IPS-20b (cell line): ENCODE measurements at regions not wholly inside any gene's neighbourhood (a gene's known extent, or its start where the extent isn't known, plus 50 kb on each side); places are given as distances from the start of the nearest gene placed in this dataset.

Experiments
- H3K27ac ChIP-seq: one replicate; pipeline ENCODE4 v1.5.1; 2013; ENCODE audit warnings: low read length
- H3K27me3 ChIP-seq: 2 replicates; pipeline ENCODE4 v1.6.1; 2013; ENCODE audit warnings: mild to moderate bottlenecking, low read length, inconsistent platforms; ENCODE audit not compliant: insufficient read depth
- H3K36me3 ChIP-seq: 2 replicates; pipeline ENCODE4 v1.6.1; 2013; ENCODE audit warnings: low read depth, mild to moderate bottlenecking, inconsistent platforms, low read length, moderate library complexity; ENCODE audit not compliant: insufficient read depth
- H3K4me1 ChIP-seq: 2 replicates; pipeline ENCODE4 v1.6.1; 2013; ENCODE audit warnings: mild to moderate bottlenecking, control low read depth, inconsistent platforms, low read length, moderate library complexity; ENCODE audit not compliant: insufficient read depth
- H3K4me3 ChIP-seq: 2 replicates; pipeline ENCODE4 v1.5.1; 2013; ENCODE audit warnings: mild to moderate bottlenecking, low read length, inconsistent platforms
- H3K9ac ChIP-seq: 2 replicates; pipeline ENCODE4 v1.6.1; 2013; ENCODE audit warnings: low read depth, mild to moderate bottlenecking, inconsistent platforms, low read length, moderate library complexity
- H3K9me3 ChIP-seq: 2 replicates; pipeline ENCODE4 v1.6.1; 2013; ENCODE audit warnings: mild to moderate bottlenecking, low read depth, low read length, inconsistent platforms; ENCODE audit not compliant: insufficient read depth

DNA sequence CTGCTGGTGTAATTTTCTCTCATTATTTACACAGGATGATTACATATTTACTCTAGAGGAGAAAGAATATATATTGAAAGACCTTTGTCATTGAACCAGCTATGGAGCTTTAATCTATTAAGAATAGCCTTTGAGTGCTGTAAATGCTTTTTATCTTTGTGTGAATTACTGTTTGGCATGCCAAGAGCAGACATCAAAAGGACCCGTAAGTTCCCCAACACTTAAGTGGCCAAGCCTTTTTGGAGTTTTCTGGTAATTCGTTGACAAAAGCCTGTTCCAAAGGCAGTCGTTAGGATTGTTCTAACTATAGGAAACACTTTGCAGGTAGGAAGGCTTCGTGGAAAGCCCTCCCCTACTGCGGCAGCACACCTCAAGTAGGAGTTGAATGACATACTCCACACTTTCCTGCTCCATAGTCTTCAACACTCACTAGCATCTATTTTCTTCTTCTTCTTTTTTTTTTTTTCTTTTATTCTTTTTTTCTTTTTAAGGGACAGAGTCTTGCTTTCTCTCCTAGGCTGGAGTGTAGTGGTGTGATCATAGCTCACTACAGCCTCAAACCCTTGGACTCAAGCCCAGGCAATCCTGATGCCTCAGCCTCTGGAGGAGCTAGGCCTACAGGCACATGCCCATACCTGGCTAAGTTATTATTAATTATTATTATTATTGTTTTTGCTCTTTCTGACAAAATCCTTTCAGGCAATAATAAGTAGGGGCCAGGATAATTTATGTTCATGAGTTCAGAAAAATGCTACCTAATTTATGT is 98.6 kb downstream of the SUCNR1 start:
- Histone ChIP-seq H3K4me3 (no peak overlapping the region), H3K9me3 (no peaks in the 10 kb centered on the region), H3K9ac (no peak overlapping the region), H3K36me3 (no peaks in the 10 kb centered on the region), H3K4me1 (peaks cover 6% of the 10 kb centered on the region), H3K27ac (no peak overlapping the region), H3K27me3 (no peaks in the 10 kb centered on the region)

DNA sequence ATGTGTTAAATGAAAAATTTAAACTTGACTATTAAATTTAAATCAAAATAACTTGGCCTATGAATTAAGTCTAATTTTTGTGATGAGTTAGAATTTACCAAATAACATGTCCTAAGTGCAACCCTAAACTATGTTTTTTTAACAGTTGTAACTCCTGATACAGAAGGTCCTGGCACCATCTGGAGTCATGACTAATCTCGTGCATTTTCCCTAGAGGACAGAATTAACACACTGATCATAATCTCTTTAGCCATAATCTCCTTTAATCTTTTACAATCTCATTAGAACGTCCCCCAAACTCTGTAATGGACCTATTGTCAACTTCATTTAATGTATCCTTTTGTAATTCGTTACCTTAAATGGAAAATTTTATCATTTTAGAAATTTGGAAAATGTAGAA is 100.6 kb downstream of the SUCNR1 start:
- no peak overlapping the region for H3K9ac ChIP-seq
- no peaks in the 10 kb centered on the region for H3K36me3 ChIP-seq
- H3K27me3 ChIP-seq, result no peaks in the 10 kb centered on the region
- H3K9me3 ChIP-seq, result no peaks in the 10 kb centered on the region
- H3K27ac ChIP-seq, result no peak overlapping the region
- peaks cover 6% of the 10 kb centered on the region for H3K4me1 ChIP-seq
- H3K4me3 ChIP-seq, result no peak overlapping the region

DNA sequence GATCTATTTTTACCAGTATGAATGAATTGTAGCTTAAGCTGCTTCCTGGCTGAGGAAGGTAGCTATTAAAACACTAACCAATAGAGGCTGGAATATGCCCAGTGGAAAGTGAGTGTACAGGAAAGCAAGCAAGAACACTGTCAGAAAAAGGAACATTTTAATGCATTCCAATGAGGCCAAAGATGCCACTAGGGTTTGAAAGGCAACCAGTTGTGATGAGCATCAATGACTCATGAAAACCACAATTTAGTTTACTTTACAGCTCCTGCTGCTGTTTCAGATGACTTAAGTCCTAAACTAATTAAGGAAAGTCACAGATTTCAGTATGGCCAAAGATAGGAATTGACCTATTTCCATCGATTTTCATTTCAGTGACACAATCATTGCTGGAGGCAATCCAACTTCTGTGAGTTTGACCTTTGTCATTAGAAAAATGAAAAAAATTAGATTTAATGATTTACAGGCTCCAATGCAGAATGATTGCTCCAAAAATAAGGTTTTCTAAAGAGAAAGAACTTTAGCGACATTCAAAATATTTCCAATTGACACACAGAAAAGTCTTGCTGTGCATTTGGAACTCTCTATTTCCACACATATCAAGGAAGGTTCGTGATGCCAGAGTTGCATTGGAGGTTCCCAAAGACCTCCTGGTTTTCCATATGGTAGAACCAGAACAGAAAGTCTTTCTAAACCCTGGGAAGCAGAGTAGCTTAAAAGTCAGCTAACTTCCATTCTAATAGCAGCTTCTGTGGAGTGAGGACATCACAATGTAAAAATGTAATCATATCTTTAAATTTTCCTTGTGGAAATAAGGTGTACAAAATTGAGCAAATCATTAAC is 103.0 kb downstream of the SUCNR1 start:
- Histone ChIP-seq H3K4me3 (no peak overlapping the region), H3K27ac (no peak overlapping the region), H3K9ac (no peak overlapping the region), H3K27me3 (no peaks in the 10 kb centered on the region), H3K4me1 (peaks cover 2% of the 10 kb centered on the region; the same call in 1 of the 2 replicates), H3K9me3 (no peaks in the 10 kb centered on the region), H3K36me3 (no peaks in the 10 kb centered on the region)

DNA sequence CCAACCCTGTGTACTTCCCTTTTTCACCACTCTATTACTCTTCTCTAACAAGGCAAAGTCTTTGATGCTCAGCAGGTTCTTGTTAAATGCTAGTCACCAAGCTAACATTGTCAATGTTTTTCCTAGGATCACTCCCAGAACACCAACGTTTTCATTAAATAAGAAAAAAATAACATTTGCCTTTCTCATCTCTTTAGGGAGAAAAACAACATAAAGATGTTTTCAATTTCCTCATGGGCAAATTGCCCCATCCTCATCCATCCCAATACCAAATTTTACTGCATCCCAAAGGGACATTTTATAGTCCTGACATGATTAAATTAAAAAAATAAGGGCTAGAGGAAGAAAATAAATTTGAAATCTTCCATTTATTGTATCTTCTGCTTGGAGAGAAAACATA is 106.5 kb downstream of the SUCNR1 start:
- no peaks in the 10 kb centered on the region for H3K36me3 ChIP-seq
- no peak overlapping the region for H3K27ac ChIP-seq
- no peaks in the 10 kb centered on the region for H3K4me1 ChIP-seq
- H3K4me3 ChIP-seq, result no peak overlapping the region
- H3K9me3 ChIP-seq, result no peaks in the 10 kb centered on the region
- no peaks in the 10 kb centered on the region for H3K27me3 ChIP-seq
- no peak overlapping the region for H3K9ac ChIP-seq

DNA sequence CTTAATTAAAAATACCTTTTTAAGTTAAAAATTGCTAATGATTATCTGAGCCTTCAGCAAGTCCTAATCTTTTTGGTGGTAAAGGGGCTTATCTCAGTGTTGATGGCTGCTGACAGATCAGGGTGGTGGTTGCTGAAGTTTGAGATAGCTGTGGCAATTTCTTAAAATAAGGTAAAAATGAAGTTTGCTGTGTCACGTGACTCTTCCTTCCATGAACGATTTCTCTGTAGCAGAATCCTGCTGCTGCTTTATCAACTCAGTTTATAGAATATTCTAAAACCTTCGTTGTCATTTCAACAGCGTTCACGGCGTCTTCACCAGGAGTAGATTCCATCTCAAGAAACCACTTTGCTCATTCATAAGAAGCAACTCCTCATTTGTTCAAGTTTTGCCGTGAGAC is 110.1 kb downstream of the SUCNR1 start:
- H3K4me3 ChIP-seq, result no peak overlapping the region
- no peaks in the 10 kb centered on the region for H3K36me3 ChIP-seq
- H3K9ac ChIP-seq, result no peak overlapping the region
- H3K9me3 ChIP-seq, result no peaks in the 10 kb centered on the region
- H3K27ac ChIP-seq, result no peak overlapping the region
- H3K27me3 ChIP-seq, result no peaks in the 10 kb centered on the region
- no peaks in the 10 kb centered on the region for H3K4me1 ChIP-seq

DNA sequence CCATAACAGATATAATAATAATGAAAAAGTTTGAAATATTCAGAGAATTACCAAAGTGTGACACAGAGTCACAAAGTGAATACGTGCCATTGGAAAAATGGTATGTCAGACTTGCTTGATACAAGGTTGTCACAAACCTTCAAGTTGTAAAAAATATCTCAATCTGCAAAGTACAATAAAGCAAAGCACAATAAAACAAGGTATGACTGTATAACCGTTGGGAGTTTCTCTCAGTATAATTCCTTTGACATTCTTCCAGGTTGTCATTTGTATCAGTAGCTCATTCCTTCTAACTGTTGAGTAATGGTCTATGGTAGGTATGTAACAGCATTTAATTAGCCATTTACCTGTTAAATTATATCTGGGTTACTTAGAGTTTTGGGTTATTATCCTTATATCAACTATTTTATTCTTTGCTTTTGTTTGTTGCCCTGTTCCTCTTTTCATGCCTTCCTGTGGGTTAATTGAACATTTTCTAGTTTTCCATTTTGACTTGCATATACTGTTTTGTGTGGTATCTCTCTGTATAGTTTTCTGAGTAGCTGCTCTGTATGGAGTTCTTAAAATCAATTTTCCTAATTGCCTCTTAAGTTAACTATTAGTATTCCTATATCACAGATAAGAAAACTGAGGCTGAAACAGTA is 112.5 kb downstream of the SUCNR1 start:
- Histone ChIP-seq H3K36me3 (no peaks in the 10 kb centered on the region), H3K9me3 (no peaks in the 10 kb centered on the region), H3K27ac (no peak overlapping the region), H3K9ac (no peak overlapping the region), H3K27me3 (no peaks in the 10 kb centered on the region), H3K4me3 (no peak overlapping the region), H3K4me1 (no peaks in the 10 kb centered on the region)

DNA sequence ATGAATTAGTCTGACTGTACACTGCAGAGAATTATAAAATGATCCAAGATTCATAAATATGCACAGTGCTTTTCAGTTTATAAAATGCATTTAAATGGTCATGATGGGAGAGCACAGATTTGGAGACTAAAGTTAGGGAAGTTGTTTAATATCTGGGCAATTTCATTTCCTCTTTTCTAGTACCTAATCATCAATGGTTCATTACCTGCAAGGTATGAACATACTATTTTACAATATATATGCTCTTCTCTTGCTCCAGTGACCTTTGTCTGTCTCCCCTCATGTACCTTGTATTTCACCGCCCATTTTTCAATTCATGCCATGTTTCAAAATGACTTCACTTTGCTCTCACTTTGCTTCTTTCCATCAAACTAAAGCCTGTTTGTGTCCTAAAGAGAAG is 114.5 kb downstream of the SUCNR1 start:
- no peak overlapping the region for H3K9ac ChIP-seq

DNA sequence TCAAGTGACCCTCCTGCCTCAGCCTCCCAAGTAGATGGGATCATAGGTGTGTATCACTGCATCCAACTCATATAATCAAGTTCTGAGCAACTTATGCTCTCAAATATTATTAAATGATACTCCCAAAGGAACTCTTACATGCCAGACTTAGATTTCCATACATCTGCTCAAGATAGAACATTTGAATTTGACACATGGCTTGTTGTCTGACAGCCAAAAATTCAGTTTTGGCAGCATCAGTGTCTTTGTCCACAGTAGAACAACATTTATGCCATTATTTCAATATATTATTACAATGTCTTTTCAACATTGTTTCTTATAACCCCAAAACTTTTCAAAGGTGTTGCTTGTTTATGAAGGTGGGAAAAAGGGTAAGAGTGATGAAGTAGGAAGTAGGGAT is 116.2 kb downstream of the SUCNR1 start:
- no peak overlapping the region for H3K4me3 ChIP-seq
- H3K27ac ChIP-seq, result no peak overlapping the region
- H3K4me1 ChIP-seq, result peaks cover 5% of the 10 kb centered on the region
- H3K9ac ChIP-seq, result no peak overlapping the region
- no peaks in the 10 kb centered on the region for H3K36me3 ChIP-seq
- no peaks in the 10 kb centered on the region for H3K27me3 ChIP-seq
- no peaks in the 10 kb centered on the region for H3K9me3 ChIP-seq

More for the DNA sequence above, 114.5 kb downstream of the SUCNR1 start:
- Histone ChIP-seq H3K4me3 (no peak overlapping the region), H3K4me1 (peaks cover 2% of the 10 kb centered on the region), H3K27me3 (no peaks in the 10 kb centered on the region), H3K36me3 (no peaks in the 10 kb centered on the region), H3K9me3 (no peaks in the 10 kb centered on the region), H3K27ac (no peak overlapping the region)

DNA sequence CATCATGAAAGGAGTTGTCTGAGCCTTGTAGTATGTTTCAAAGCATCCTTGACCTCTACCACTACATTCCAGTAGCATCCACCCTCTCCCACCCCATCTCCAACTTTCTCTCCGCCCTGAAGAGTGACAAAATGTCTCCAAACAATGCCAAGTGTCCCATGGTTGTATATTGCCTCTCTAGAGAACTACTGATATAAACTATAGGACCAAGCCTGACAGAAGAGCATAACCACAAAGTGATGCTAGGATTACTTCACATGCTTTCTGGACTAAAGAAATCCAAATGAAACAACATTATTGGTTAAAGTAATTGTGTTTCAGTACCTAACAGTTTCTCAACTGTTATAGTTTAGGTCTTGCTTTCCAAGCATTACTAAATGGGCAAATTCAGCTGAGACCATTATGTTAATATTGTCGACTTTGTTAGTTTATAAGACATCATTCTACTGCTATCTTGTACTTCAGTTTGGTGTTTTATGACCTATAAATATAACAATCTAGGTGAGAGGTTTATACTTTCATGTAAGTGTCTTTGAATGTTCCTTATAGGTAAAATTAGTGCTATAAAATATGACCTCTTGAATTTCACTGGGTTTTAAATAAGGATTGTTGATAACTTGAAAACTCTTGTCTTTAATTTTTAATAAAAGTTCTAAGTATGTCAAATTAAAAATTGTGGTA is 117.4 kb downstream of the SUCNR1 start:
- no peaks in the 10 kb centered on the region for H3K27me3 ChIP-seq
- no peak overlapping the region for H3K27ac ChIP-seq
- H3K4me1 ChIP-seq, result peaks cover 5% of the 10 kb centered on the region
- H3K36me3 ChIP-seq, result no peaks in the 10 kb centered on the region
- no peaks in the 10 kb centered on the region for H3K9me3 ChIP-seq
- no peak overlapping the region for H3K4me3 ChIP-seq
- H3K9ac ChIP-seq, result no peak overlapping the region

DNA sequence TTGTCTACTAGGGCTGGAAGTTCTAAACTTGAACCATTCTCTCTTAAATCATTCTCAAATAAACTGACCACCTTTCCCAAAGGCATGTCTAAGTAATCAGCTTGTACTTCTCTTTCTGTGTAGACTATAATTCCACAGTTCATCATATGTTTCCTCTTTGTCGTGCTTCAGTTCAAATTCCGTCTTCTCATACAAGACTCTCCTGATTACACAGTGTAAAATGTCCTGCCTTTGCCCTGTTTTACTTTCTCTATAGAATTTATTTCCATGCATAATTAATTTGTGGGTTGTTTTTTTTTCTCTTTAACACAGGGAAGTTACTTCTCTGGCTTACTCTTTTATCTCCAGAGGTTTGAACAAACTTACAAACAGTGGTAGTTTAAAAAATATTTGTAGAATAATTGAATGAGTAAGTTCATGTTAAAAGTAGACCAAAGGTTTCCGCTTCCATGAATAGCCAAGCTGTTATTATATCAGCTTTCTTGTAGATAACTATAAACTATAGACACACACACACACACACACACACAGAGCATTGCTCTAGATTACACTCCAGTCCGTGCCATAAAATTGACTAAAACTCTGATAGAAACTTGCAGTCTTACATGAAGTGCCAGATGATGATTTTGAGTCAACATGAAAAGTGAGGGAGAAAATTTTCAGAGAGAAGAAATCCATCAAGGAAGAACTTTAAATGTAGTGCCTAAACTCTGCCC is 119.0 kb downstream of the SUCNR1 start:
- H3K36me3 ChIP-seq, result no peaks in the 10 kb centered on the region
- H3K4me3 ChIP-seq, result no peak overlapping the region
- no peak overlapping the region for H3K9ac ChIP-seq
- no peaks in the 10 kb centered on the region for H3K9me3 ChIP-seq
- no peak overlapping the region for H3K27ac ChIP-seq
- peaks cover 5% of the 10 kb centered on the region for H3K4me1 ChIP-seq
- no peaks in the 10 kb centered on the region for H3K27me3 ChIP-seq

DNA sequence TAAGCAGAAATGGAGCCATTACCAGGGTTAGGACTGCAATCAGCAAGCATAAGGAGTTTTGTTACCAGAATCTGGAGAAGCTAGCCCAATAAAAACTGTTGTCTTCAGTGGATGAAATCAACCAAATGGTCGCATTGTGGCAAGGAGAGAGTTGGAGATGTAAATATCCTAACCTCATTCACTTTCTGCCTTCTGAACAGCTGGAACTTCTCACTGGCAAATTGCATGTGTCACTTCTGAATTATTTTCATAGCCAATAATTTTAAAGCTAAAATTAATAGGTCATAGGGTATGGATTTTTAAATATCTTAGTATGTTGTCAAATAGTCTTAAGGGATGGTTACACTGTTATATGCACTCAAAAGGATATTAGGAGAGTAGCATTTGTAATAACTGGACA is 121.6 kb downstream of the SUCNR1 start:
- Histone ChIP-seq H3K27ac (no peak overlapping the region), H3K4me3 (no peak overlapping the region), H3K36me3 (no peaks in the 10 kb centered on the region), H3K27me3 (no peaks in the 10 kb centered on the region), H3K9me3 (no peaks in the 10 kb centered on the region), H3K9ac (no peak overlapping the region), H3K4me1 (peaks cover 5% of the 10 kb centered on the region)
